ENCODE measurements at regions not wholly inside any gene's neighbourhood (a gene's known extent, or its start where the extent isn't known, plus 50 kb on each side); places are given as distances from the start of the nearest gene placed in this dataset.
"Not testable (repeated sequence)": the region's sequence is repeated elsewhere in the genome, so short reads cannot be mapped to it uniquely, and the experiment has no call there.

DNA sequence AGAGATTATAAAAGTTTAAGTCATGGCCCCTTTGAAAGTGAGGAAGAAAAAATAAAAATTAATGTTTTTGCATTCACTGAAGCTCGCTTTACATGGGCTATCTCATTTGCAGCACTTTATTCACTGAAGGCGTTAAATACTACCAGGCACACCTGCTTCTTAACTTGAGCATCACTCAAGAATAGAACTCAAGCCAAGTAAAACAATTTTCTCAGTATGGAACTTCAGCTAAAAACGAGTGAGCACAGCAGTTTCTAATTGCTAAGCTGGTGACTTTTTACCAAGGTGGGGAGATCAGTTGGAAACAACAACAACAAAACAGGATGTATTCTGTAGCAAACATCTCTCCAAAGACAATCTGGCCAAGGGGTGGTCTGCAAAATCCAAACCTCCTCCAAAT is 405.6 kb downstream of the RAB38 start:
- no peak for DNase-seq (ENCODE audit: low spot score)

DNA sequence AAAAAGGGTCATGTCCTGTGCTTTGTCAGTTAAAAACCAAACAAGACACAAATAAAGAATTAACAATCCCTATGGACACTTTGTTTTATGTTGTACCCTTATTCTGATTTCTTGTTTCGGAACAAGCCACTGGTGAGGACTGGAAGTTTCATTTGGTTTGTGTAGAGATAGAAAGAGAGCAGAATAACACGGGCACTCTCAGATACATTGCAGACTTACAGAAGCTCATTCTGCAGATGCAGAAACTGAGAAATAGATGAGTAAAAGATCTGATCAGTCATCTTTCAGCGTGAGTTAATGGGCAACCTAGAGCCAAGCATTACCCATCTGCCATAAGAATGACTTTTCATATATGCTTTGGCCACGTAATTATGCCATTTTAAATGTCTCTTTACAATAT is 407.6 kb downstream of the RAB38 start:
- DNase-seq (ENCODE audit: low spot score), result no peak

DNA sequence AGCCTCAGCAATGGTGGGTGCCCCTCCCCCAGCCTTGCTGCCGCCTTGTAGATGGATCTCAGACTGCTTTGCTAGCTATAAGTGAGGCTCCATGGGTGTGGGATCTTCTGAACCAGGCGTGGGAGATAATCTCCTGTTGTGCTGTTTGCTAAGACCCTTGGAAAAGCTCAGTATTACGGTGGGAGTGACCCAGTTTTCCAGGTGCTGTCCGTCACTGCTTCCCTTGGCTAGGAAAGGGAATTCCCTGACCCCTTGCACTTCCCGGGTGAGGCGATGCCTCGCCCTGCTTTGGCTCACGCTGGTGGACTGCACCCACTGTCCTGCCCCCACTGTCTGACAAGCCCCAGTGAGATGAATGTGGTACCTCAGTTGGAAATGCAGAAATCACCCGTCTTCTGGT is 411.2 kb downstream of the RAB38 start:
- DNase-seq (ENCODE audit: low spot score), result not testable (repeated sequence)

DNA sequence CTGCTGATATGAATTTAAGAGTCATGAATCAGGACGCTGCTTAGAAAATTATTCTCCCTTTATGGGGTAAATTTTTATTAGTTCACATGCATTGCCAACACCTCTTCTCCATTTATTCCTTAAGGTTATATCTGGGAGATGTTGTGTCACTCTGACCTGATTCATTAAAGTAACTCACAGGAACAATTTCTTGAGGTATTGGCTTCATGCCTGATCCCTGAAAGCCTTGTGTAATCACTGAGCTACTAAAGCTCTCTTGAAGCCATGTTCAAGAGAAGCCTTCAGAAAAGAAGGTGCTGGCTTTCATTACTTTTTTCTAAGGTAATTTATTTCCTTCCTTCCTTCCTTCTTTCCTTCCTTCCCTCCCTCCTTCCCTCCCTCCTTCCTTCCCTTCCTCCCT is 420.6 kb downstream of the RAB38 start:
- DNase-seq (ENCODE audit: low spot score), result no peak

DNA sequence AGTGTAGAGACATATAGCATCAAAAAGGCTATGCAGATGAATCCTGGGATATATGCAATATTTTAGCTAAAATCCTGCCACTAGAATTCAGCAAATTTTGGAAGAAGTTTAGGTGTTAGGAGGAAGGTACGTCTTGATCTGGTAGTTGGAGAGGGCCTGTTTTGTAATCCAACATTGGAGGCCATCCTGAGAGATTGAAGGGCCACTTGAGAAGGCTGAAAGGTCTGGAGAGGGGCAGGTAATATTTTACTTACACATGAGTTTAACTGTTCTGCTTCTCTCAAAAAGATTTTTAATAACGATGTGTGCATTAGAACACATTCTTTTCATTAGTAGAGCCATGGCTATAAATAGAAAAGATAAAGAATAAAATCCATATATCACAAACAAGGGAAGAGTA is 422.1 kb downstream of the RAB38 start:
- no peak for DNase-seq (ENCODE audit: low spot score)

DNA sequence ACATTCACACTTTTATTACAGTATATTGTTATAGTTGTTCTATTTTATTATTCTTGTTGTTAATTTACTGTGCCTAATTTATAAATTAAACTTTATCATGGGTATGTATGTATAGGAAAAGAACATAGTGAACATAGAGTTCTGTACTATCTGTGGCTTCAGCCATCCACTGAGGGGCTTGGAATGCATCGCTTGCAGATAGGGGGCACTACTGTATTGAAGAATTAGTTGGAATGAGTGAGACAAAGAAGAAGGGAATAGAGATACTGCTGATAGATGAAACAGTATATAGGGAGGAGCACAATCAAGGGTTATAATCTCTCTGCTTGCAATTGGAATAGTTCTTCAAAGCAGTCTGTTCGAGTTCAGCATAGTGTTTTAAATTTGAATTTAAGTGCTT is 432.2 kb downstream of the RAB38 start:
- no peak for DNase-seq (ENCODE audit: low spot score)

DNA sequence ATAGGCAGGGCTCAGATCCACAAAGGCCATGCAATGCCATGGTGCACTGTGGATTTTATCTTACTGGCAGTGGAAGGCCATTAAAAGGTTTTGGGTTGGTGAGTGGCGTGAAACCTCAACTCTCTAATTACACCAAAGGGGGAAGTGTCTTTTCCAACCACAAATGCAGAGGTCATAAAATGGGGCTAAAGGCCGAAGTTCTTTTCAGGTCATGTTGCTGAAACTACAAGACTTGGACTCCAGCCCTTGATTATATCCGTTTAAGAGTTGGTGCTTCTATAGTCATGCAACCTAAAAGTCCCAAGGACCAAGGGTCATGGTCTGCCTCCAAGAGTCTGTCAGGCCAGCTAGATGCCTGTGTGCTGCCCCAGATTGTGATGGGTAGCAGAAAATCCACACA is 434.3 kb downstream of the RAB38 start:
- DNase-seq (ENCODE audit: low spot score), result no peak

DNA sequence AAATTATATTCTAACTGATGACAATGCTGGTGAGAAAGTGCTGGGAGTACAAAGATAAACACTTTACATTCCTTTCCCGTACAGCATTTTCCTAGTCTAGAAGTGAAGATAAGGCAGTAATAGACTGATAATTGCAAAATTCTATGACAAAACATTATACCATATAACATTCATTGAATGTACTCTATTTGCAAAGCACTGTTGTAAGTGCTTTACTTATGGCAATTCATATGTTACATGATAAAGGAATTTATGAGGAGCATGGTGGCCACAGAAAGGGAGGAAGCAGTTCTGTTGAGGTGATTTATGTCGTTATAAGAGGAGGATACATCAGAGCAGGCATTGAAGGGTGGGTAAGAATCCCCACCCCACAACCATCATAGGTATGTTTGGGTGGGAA is 434.8 kb downstream of the RAB38 start:
- DNase-seq (ENCODE audit: low spot score), result no peak

DNA sequence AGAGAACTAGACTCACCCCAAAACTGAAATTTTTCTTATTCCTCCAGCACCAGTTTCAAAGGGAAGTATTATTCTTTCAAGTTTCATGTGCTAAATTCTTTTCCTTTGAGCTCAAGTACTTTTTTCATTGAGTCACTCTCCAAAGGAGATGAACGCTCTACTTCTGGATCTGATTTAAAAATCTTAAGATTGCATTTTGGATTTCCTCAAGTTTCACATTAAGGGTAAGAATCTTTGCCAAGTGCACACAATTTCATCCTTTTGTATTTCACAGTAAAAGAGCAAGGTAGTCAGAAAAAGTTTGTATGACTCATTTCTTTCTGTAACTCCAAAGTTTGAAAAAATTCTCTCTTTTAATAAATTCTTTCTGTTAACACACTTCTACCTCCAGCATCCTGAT is 435.5 kb downstream of the RAB38 start:
- DNase-seq (ENCODE audit: low spot score), result no peak

DNA sequence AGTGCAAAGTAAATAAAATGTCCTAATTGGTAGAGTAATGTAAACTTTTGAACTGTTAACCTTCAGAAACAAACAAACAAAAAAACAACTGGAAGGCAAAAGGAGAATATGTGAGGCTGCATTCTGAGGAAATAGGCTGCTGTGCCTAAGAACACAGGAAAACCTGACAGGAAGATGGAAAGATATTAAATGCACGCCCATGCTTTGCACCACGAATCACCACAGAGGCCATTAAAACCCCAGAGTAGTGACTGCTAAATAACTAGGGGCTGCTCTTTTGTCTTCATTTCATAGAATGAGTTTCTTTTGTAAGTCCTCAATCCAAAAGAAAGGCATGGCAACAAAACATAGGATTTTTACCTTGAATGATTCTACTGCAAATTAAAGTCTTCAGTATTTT is 436.0 kb downstream of the RAB38 start:
- DNase-seq (ENCODE audit: low spot score), result no peak

DNA sequence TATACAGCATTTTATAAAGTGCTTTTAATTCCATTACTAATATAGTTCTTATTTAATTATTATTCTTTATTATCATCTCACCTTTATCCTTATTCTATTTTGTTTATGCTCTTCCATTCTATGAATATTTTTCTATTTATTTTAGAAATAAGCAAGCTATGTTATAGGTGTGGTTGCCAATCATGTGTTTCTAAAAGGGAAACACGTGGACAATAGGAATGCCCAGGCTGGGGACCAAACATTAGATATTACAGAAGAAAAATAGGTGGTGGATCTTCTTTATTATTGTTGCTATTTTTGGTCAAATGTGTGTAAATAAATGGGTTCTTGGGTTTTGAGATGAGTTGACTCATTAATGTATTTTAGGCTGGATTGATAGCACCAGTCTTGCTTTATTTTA is 438.3 kb downstream of the RAB38 start:
- no peak for DNase-seq (ENCODE audit: low spot score)

DNA sequence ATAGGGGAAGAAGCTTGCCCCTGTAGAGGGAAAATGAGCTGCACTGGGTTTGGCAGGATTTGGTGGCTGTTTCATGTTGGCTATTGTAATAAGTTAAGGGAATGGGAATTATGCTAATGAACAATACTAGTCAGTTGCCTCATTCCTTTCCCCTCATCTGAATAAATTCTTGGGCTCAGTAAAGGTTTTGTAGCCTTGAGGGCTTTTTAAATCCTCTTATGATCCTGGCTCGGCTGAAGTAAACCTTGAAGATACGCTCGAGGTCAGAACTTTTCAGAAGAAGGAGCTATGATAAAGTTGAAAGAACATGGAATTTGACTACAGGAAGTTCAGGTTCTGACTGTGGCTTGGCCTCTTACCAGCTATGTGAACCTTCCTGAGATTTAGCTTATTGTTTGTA is 448.7 kb downstream of the RAB38 start:
- DNase-seq (ENCODE audit: low spot score), result no peak

DNA sequence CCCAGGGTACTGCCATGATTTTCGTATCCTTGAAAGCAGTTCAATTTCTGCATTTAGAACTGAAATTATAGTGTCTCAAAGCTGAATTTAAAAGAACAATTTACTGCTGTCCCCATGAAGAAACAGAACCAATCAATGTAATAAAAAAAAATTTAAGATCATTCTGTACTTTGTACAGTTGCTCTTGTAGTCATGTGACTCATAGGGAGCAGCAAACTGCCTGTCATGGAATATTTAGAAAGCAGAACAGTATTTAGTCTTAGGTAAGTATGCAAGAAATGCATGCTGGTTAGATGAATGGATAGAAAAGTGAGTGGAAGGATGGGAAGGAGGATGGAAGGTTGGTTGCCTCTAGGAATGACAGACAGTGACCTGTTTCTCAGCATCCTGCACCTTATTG is 450.9 kb downstream of the RAB38 start:
- no peak for DNase-seq (ENCODE audit: low spot score)

DNA sequence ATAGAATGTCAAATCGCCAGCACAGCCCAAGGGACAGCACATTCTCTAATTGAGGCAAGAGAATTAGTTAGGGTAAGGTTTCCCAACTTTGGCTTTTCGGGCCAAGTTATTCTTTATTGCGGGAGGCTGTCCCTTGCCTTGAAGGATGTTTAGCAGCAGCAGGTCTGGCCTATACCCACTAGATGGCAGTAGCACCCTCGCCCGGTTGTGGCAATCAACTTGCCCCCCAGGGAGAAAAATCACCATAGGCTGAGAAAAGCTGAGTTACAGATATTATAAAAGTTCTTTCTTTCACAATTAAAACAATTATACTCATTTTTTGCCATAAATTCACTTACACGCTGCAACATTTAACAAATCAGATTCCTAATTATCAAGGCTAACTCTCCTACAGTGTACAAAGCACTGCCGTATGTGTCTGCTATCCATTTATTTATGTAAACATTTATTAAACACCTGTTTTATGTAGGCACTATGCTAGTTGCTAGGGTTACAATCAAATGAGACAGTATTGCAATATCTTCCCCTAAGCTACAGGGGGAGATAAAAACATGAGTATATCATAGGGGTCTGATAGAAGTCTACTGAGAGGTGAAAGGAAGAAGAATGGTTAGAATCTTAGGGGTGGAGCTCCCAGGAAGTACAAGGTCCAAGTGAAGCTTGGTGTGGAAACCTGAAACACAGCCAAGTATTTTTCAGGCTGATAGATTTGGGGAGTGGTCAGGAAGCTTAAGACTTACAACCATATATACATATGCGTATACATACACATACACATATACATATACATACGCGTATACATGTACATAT is 452.3 kb downstream of the RAB38 start:
- peak; percentile 6 for DNase-seq (ENCODE audit: low spot score)

DNA sequence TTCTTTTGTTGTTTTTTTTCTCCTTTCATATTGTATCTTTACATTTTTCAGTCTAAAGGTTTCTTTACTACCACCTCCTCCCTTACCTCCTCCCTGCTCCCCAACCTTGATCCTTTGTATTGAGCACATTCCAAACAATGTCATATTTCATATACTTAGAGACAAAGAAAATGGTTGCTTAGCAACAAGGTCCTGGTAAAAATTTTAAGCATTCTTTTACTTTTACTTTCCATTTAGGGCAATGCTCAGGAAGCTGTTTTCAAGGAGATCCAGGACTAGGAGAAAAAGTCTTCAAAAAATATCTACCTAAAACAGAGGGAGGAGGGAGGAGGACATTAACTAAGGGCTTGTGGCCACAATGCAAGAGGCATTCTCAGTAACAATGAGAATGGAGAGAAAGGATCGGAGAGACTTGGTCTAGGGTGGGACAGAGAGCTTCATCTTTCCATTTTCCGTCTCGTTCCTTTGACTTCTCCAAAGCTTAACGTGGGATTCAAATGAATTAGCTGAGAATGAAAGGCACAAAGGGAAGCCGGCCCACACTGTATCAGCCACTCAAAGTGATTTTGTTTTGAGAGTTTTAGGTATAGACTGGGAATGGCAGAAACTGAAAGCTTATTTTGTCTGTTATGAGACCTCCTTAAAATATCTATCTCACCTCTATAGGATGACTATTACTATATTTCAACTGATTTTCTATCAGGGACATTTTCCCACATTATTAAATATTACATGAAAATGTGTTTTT is 455.7 kb downstream of the RAB38 start:
- peak; percentile 22 for DNase-seq (ENCODE audit: low spot score)

DNA sequence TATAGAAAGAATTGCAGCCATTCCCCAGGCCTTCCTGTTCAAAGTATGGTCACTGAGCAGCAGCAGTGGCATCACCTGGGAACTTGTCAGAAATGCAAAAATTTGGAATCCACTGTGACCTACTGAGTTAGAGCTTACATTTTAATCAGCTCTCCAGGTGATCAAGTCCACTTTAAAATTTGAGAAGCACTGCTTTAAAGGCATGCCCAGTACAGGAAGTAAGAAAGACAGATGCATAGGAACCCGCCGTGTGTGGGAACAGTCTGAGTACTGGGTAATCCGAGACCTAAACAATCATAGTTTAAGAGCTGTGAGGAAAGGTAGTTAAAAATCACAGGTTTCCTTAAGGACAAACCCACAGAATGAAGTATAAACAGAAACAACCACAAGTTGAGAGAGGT is 462.4 kb downstream of the RAB38 start:
- DNase-seq (ENCODE audit: low spot score), result no peak

DNA sequence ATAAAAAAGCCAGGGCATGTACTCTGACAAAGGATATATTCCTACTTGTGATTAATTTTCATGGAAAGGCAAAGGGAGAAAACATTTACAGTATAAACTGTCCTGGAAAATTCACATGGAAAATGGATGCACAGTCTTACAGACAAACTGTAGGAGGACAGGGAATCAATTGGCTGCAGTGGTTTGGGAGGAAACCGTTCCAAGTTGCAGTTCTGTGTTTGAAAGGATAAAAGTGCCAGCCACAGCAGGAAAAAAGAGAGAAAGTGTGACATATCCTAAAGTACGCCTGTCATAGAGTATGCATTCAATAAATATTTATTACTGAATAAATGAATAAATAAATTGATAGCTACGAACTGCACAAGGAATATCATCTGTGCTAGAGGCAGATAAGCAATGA is 462.9 kb downstream of the RAB38 start:
- DNase-seq (ENCODE audit: low spot score), result no peak

DNA sequence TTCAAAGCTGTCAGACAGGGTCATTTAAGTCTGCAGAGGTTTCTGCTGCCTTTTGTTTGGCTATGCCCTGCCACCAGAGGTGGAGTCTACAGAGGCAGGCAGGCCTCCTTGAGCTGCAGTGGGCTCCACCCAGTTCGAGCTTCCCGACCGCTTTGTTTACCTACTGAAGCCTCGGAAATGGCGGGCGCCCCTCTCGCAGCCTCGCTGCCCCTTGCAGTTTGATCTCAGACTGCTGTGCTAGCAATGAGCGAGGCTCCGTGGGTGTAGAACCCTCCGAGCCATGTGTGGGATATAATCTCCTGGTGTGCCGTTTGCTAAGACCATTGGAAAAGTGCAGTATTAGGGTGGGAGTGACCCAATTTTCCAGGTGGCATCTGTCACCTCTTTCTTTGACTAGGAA is 471.7 kb downstream of the RAB38 start:
- not testable (repeated sequence) for DNase-seq (ENCODE audit: low spot score)

DNA sequence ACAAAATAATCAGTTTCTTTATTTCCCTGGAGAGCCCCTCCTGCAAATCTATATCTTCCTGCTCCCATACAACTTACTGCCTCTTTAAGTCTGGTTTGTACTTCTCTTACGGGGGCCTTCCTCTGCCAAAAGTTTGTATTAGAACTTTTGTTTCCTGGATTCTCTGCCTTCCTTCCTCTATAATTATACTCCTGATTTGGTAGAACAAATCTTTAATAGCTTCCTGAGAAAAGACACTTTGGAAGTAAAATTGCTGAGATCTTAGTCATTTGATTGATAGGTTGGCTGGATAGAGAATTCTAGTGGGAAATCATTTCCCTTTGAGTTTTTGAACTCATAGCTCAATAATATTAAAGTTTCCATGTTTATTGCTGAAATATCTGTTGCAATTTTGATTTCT is 499.2 kb downstream of the RAB38 start:
- DNase-seq (ENCODE audit: low spot score), result no peak

DNA sequence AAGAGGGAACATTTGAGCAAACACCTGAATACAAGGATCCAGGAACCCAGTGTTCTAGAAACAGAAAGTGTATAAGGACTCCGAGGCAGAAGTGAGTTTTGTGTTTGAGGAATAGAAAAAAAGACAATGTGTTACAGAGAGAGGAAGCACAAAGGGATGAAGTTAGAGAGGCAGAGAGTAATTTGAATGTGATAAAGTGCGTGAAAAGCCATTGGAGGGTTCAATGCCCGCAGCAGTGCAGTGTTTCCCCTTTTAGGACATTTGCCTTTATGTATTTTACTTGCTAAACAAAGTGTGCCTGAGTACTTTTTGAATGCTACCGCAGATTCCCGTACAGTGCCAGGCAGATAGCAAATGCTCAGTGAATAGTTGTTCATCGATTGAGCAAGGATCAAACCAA is 508.5 kb downstream of the RAB38 start:
- no peak for DNase-seq (ENCODE audit: low spot score)

DNA sequence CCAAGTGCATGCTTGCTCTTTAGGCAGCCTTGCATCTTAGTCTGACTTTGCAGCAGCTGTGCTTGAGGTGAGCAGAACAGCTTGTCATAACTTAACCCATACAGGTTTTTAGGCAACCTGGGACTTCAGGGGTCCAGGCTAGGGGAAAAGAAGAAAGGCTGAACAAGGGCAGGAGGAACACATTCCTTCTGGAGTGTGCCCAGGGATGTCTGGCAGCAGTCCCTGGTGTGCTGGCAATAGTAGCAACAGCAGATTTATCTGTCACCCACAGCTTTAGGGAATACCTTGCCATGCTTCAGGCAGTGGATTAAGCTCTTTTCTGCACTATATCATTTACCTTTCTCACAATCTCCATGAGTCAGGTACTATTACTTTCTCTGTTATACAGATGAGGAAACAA is 513.0 kb downstream of the RAB38 start:
- DNase-seq (ENCODE audit: low spot score), result no peak

DNA sequence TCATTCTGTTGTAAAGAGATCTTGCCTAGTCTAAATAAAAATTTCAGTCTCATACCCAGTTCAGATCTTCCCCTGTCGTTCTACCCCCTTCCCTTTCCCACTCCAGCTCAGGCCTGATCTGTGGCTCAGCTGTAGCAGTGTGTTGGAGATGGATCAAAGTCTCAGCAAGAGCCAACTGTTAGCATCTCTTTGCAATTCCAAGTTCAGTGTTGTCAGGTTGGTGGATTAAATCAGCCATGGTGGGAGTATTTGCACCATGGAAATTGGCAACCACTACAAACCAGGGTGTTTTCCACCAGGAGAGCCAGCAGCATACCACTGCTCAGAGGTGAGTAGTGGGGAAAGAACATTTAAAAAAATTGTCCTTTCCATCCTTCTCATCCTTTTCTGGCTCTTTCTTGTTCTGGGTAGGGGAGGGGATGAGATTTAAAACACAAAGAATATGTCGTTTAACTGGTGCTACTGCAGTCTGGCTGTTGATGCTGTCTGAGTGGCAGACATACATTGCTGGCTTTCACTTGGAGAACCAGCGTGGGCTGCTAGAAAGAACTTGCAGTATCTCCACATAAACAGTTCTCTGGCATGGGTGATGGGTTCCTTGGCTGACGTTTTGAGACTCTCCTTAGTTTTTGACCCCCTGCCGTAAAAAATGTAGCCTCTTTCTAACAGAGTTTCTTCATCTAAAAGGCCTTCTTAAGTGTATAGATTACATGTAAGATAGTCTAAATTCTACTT is 514.1 kb downstream of the RAB38 start:
- no peak for DNase-seq (ENCODE audit: low spot score)

DNA sequence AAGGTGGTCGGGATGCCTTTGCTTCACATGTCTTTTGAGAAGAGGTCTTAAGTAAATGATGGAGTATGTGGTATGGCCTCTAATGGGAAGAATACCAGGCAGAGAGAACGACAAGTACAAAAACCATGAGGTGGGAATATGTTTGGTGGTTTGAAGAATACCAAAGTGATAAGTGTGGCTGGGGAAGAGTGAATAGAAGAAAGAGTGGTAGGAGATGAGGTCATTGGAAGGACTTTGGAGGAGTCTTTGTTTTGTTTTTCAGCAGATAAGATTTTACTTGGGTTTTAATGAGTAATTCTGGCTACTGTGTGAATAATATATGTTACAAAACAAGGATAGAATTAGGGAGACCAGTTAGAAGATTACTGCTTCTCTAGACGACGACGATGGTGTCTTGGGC is 515.4 kb downstream of the RAB38 start:
- no peak for DNase-seq (ENCODE audit: low spot score)
